T-cell (primary cell): ENCODE measurements at regions not wholly inside any gene's neighbourhood (a gene's known extent, or its start where the extent isn't known, plus 50 kb on each side); places are given as distances from the start of the nearest gene placed in this dataset.
"Not testable (repeated sequence)": the region's sequence is repeated elsewhere in the genome, so short reads cannot be mapped to it uniquely, and the experiment has no call there.

ENCODE experiments used
- ATAC-seq, 4 experiments: fragments of 200-7000 bp in 3 of 4; fragments of 150-1000 bp in 1 of 4; cut with Tn5 transposase; replicated peaks in 1 of 4; 1 replicate in 3 of 4; 2 replicates in 1 of 4; pipeline ENCODE4 v1.10.0; 2021; ENCODE audit warnings: moderate library complexity in 3 of 4, mild to moderate bottlenecking in 2 of 4, moderate number of reproducible peaks in 1 of 4
- CTCF ChIA-PET, 2 donors: fragments of 300-600 bp; sonication (Branson Sonifier 250); formaldehyde crosslinking; loops; one replicate each; lab custom pipeline; 2022; ENCODE audit warnings: antibody characterized with exemption in 2 of 2; lab: Charles Lee
- POLR2A ChIA-PET, 2 donors: fragments of 300-600 bp; sonication (Branson Sonifier 250); formaldehyde crosslinking; loops; one replicate each; lab custom pipeline; 2022; ENCODE audit warnings: antibody characterized with exemption in 2 of 2; lab: Charles Lee
- DNase-seq, 35 experiments: peaks; one replicate each; pipeline versions ENCODE4 v3.0.0 to v3.0.0-alpha.2; 2013 to 2023
- H3K27ac ChIP-seq: one replicate; pipeline ENCODE4 v1.5.1; 2013; ENCODE audit warnings: low read length
- H3K27me3 ChIP-seq, 2 experiments: replicated peaks in 1 of 2; 1 replicate in 1 of 2; 2 replicates in 1 of 2; pipeline versions ENCODE4 v1.6.1 to v1.7.0; 2013; ENCODE audit warnings: low read length in 1 of 2, mixed read lengths in 1 of 2; ENCODE audit not compliant: control insufficient read depth in 2 of 2, insufficient read depth in 2 of 2; ENCODE audit errors: extremely low read depth in 1 of 2
- H3K36me3 ChIP-seq, 2 donors: 1 replicate in 1 of 2; 2 replicates in 1 of 2; pipeline versions ENCODE4 v1.6.1 to v1.7.0; 2013; ENCODE audit warnings: low read length in 1 of 2; ENCODE audit not compliant: control insufficient read depth in 2 of 2, insufficient read depth in 1 of 2; ENCODE audit errors: extremely low read depth in 1 of 2
- H3K4me1 ChIP-seq, 2 experiments: 1 replicate in 1 of 2; 2 replicates in 1 of 2; pipeline versions ENCODE4 v1.6.1 to v1.7.0; 2013; ENCODE audit warnings: low read length in 2 of 2, mixed read lengths in 1 of 2; ENCODE audit not compliant: insufficient read depth in 2 of 2, control insufficient read depth in 1 of 2; ENCODE audit errors: extremely low read depth in 1 of 2
- H3K4me3 ChIP-seq, 2 donors: 1 replicate in 1 of 2; 2 replicates in 1 of 2; pipeline versions ENCODE4 v1.5.1 to v1.7.0; 2013; ENCODE audit warnings: mild to moderate bottlenecking in 2 of 2, low read length in 1 of 2, moderate library complexity in 1 of 2; ENCODE audit not compliant: control insufficient read depth in 1 of 2; ENCODE audit errors: extremely low read depth in 1 of 2
- H3K9me3 ChIP-seq: 2 replicates; pipeline ENCODE4 v1.7.0; 2013
- H3K27ac Mint-ChIP-seq, 2 donors: one replicate each; pipeline ENCODE4 v1.8.0; 2020 to 2021; ENCODE audit warnings: mild to moderate bottlenecking in 2 of 2, mixed read lengths in 2 of 2
- H3K27me3 Mint-ChIP-seq, 2 donors: one replicate each; pipeline ENCODE4 v1.8.0; 2021 to 2022; ENCODE audit warnings: mixed read lengths in 2 of 2
- H3K36me3 Mint-ChIP-seq: one replicate; pipeline ENCODE4 v1.8.0; 2021; ENCODE audit warnings: mixed read lengths
- H3K4me1 Mint-ChIP-seq, 3 donors: one replicate each; pipeline ENCODE4 v1.8.0; 2020 to 2022; ENCODE audit warnings: mixed read lengths in 3 of 3, mild to moderate bottlenecking in 1 of 3
- H3K4me3 Mint-ChIP-seq, 3 donors: one replicate each; pipeline ENCODE4 v1.8.0; 2020 to 2022; ENCODE audit warnings: mild to moderate bottlenecking in 3 of 3, mixed read lengths in 3 of 3, moderate library complexity in 3 of 3
- H3K9me3 Mint-ChIP-seq, 3 donors: one replicate each; pipeline ENCODE4 v1.8.0; 2020 to 2022; ENCODE audit warnings: mixed read lengths in 3 of 3
- WGBS: methylation state at CpG from one replicate; pipeline ENCODE4 v1.1.5; 2013; ENCODE audit warnings: missing lambda C conversion rate; ENCODE audit not compliant: insufficient coverage; 5-methylcytosine and 5-hydroxymethylcytosine counted together

- DNase-seq (no peak), ATAC-seq (no peak)
- ChIA-PET CTCF (no interaction called here), POLR2A (no interaction called here)
- no peaks in the 10 kb centered on the region for H3K36me3 ChIP-seq
- H3K4me3 Mint-ChIP-seq: no peak overlapping the region
- no peaks in the 10 kb centered on the region for H3K9me3 Mint-ChIP-seq
- H3K4me1 Mint-ChIP-seq: no peaks in the 10 kb centered on the region
- H3K27me3 Mint-ChIP-seq: no peaks in the 10 kb centered on the region
- H3K27ac Mint-ChIP-seq: no peak overlapping the region
- H3K27me3 ChIP-seq: no peaks in the 10 kb centered on the region
- no peak overlapping the region for H3K27ac ChIP-seq
- no peak overlapping the region for H3K4me3 ChIP-seq
- no peaks in the 10 kb centered on the region for H3K9me3 ChIP-seq
- 100% methylated on average over 1 of the region's 2 CpGs for WGBS
- no peaks in the 10 kb centered on the region for H3K4me1 ChIP-seq
- H3K36me3 Mint-ChIP-seq: peaks cover 5% of the 10 kb centered on the region
These were observed 86.3 kb downstream of the GYPE start for GRCh38 chr4:143819029-143819428.

DNA sequence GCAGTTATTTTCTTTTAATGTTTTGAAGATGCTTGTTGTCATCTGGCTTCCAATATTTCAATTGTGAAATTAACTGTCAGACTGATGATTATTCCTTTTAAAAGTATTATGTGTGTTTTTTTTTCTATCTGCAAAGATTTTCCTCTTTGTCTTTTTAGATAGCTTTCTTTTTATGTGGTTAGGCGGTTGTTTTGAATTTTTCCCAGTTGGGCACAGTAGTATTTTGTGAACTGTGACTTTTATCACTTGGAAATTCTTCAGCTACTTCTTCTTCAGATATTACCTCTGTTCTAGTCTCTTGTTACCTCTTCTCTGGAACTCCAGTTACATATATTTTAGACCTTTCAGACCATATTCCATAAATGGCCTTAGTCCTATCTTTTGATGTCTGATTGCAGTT, 87.5 kb downstream of the GYPE start:
- POLR2A ChIA-PET, H3K36me3 Mint-ChIP-seq, ATAC-seq, H3K27ac ChIP-seq, H3K27me3 Mint-ChIP-seq, H3K9me3 Mint-ChIP-seq, H3K4me3 Mint-ChIP-seq, H3K27me3 ChIP-seq, DNase-seq, H3K4me3 ChIP-seq, H3K9me3 ChIP-seq, CTCF ChIA-PET, H3K27ac Mint-ChIP-seq, H3K4me1 Mint-ChIP-seq, H3K4me1 ChIP-seq, H3K36me3 ChIP-seq: not testable (repeated sequence)
- WGBS: no CpG with 5 or more reads among the region's 1 CpG

- H3K36me3 Mint-ChIP-seq, H3K27me3 ChIP-seq, POLR2A ChIA-PET, H3K27ac Mint-ChIP-seq, H3K4me3 Mint-ChIP-seq, H3K4me3 ChIP-seq, ATAC-seq, DNase-seq, H3K9me3 ChIP-seq, H3K9me3 Mint-ChIP-seq, H3K27ac ChIP-seq, H3K4me1 ChIP-seq, H3K27me3 Mint-ChIP-seq, H3K36me3 ChIP-seq, CTCF ChIA-PET, H3K4me1 Mint-ChIP-seq: not testable (repeated sequence)
These were observed 90.0 kb downstream of the GYPE start for GRCh38 chr4:143815375-143815774.

DNA sequence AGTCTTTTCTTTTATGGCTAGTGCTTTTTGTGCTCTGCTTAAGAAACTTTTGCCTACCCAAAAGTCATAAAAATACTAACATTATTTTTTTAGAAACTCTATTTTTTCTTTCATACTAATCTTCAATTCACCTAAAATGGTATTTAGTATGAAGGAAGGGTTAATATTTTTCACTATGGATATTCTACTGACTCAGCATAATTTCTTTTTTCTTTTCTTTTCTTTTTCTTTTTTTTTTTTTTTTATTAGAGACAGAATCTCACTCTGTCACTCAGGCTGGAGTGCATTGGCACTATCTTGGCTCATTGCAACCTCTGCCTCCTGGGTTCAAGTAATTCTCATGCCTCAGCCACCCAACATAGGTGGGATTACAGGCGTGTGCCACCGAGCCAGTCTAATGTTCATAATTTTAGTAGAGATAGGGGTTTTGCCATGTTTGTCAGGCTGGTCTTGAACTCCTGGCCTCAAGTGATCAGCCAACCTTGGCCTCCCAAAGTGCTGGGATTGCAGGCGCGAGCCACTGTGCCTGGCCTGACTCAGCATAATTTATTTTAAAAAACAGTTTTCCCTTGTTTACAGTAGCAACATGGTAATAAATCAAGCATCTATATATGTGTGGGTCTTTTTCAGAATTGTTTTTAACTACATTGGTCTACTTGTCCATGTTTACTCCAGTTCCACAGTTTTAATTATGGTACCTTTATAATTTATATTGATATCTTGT, 91.8 kb downstream of the GYPE start:
- H3K4me3 Mint-ChIP-seq, H3K9me3 Mint-ChIP-seq, H3K9me3 ChIP-seq, H3K27me3 ChIP-seq, H3K27ac Mint-ChIP-seq, H3K27ac ChIP-seq, H3K4me3 ChIP-seq, H3K27me3 Mint-ChIP-seq, H3K36me3 Mint-ChIP-seq, H3K4me1 Mint-ChIP-seq, POLR2A ChIA-PET, ATAC-seq, H3K36me3 ChIP-seq, DNase-seq, CTCF ChIA-PET, H3K4me1 ChIP-seq: not testable (repeated sequence)
- WGBS: no CpG with 5 or more reads among the region's 4 CpGs

- H3K9me3 ChIP-seq, H3K27me3 ChIP-seq, H3K4me1 ChIP-seq, H3K27me3 Mint-ChIP-seq, DNase-seq, H3K27ac ChIP-seq, H3K4me3 Mint-ChIP-seq, H3K36me3 ChIP-seq, H3K4me3 ChIP-seq, ATAC-seq, H3K36me3 Mint-ChIP-seq, CTCF ChIA-PET, H3K27ac Mint-ChIP-seq, H3K9me3 Mint-ChIP-seq, POLR2A ChIA-PET: not testable (repeated sequence)
- WGBS: no CpG with 5 or more reads among the region's 1 CpG
- peaks cover 0 to 18% (median 0%) of the 10 kb centered on the region in 3 donors for H3K4me1 Mint-ChIP-seq
These were observed 91.2 kb upstream of the FREM3 start for GRCh38 chr4:143791693-143792092.

DNA sequence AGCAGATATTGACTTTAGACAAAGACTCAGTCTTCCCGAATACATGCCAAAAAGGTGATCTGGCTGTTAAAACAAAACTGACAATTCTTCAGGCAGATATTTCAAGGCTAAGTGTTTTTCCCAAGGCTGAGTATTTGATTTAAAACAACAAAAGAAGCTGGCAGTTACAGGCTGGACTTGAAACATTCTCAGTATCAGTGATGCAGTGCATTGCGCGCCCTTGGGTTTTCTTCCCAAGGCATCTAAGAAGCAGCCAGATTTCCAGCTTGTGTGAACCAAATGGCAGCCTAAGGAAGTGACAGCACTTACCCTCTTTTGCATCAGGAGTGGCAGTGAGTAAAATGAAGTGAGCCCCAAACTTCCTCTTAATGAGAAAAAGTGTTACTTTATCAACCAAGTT, 90.0 kb upstream of the FREM3 start:
- H3K4me1 ChIP-seq, POLR2A ChIA-PET, CTCF ChIA-PET, H3K36me3 Mint-ChIP-seq, H3K27me3 Mint-ChIP-seq, H3K9me3 Mint-ChIP-seq, H3K4me3 Mint-ChIP-seq, H3K27ac ChIP-seq, DNase-seq, H3K27me3 ChIP-seq, ATAC-seq, H3K9me3 ChIP-seq, H3K4me3 ChIP-seq, H3K36me3 ChIP-seq, H3K27ac Mint-ChIP-seq: not testable (repeated sequence)
- 100% methylated on average over 3 of the region's 3 CpGs for WGBS
- peaks cover 0 to 18% (median 0%) of the 10 kb centered on the region in 3 donors for H3K4me1 Mint-ChIP-seq

GRCh38 chr4:143789618-143790017, 89.1 kb upstream of the FREM3 start:
- H3K9me3 Mint-ChIP-seq, H3K4me1 ChIP-seq, H3K4me3 Mint-ChIP-seq, H3K9me3 ChIP-seq, H3K27me3 ChIP-seq, DNase-seq, H3K36me3 Mint-ChIP-seq, H3K27ac ChIP-seq, ATAC-seq, H3K4me3 ChIP-seq, H3K27ac Mint-ChIP-seq, POLR2A ChIA-PET, H3K27me3 Mint-ChIP-seq, H3K36me3 ChIP-seq, CTCF ChIA-PET: not testable (repeated sequence)
- no CpG with 5 or more reads among the region's 2 CpGs for WGBS
- peaks cover 0 to 18% (median 0%) of the 10 kb centered on the region in 3 donors for H3K4me1 Mint-ChIP-seq
